NCI-H446 (cell line): ENCODE measurements at regions not wholly inside any gene's neighbourhood (a gene's known extent, or its start where the extent isn't known, plus 50 kb on each side); places are given as distances from the start of the nearest gene placed in this dataset.

Experiments used
- DNase-seq, 2 experiments: peaks; one replicate each; lab custom pipeline; 2025; lab: John Stamatoyannopoulos, UW

GRCh38 chr15:95281470-95281869, 1049.0 kb upstream of the NR2F2 start:
- no peak for DNase-seq

DNA sequence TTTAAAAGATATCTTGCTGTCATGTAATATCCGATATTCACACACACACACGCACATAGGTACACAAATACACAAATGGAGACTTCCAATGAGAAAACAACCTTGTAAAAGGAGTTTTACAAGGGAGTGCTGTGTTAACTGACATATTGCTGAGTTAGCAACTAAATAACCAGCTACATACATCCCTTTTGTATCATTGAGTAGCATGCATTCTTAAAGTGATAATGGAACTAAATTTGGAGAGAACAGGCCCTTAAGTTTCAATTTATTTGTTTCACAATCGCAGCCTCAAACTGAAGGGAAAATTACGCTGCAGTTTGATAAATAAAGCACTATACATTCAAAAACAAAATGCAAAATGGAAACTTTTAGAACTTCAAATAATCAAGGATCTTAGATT, 1046.0 kb upstream of the NR2F2 start:
- DNase-seq, result no peak

DNA sequence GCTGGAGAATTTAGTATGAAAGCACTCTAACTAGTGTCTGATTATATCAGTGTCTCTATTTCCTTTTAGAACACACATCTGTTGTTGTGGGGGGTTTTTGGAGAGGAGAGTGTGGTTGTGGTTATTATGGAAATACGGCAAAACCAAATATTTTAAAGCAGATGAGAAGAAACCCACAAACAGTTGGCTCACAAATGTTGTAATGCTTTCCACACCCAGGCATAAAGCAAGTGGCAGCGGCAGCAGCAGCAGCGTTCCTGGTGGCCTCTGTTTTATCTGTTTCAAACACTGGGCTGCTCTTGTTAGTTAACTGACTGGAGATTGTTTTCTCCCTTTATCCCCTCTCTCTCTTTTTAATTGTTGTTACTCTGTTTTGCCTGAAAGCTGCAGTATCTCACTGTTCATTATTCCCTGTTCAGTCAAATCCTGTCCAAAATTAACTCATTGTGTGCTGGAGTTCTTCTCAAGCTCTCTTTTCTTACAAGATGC, 1045.5 kb upstream of the NR2F2 start:
- DNase-seq, result no peak

DNA sequence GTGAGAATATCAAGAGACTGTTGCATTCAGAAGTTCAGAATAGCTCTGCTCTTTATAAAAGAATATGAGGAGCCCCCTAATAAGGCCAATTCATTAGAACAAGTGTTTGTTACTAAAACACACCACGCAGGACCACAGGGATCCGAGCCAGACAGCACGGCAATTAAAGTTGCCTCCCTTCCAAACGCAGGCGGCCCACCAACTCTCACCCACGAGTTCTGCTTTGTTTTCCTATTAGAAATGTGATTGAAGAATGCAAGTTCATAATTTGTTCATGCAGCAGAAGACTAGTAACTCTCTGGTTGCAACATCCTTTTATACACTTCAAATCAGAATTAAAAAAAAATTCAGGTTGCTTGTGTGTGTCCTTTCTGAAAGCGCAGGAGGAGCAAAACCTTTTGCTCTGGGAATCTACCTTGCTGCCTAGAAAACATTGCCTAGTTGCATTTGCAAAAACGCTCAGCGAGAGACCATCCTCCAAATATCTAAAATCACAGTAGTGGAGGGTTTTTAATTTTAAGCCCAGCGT, 1044.1 kb upstream of the NR2F2 start:
- DNase-seq, result no peak

GRCh38 chr15:95287720-95288103, 1042.8 kb upstream of the NR2F2 start:
- no peak for DNase-seq

GRCh38 chr15:95288626-95289025, 1041.9 kb upstream of the NR2F2 start:
- no peak for DNase-seq

DNA sequence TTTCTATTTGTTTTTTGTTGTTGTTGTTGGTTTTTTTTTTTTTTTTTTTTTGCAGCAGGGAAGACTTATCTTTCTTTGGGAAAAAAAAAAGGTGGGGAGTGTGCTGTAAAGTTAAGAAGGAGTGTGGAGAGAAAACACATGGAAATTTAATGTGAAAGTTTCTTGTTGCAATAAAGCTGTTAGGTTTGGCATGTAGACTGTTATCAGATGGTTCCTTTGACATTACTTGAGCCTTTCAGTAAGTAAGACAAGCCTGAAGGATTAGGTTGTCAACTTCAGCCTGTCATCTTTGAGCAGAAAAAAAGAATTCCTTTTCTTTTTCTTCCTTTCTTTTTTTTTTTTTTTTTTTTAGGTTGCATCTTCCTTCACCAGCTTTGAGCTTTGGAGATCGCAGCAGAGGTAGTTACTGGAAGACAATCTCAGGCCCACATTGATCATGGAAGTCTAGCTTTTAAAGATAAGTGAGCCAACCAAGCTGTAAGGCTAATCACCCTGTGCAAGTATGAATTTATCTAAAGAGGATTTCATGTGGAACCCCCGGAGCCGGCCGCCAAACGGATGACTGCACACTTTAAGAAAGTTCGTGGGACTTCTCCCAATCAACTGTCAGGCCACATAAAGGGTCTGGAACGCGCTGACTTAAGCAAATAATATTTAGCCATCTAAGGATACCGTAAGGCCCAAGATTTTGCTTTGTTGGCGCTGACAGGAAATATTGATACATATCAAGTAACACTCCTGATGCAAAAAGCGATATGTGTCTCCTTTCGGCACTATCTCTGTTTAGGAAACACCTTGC, 1040.1 kb upstream of the NR2F2 start:
- DNase-seq, result no peak

DNA sequence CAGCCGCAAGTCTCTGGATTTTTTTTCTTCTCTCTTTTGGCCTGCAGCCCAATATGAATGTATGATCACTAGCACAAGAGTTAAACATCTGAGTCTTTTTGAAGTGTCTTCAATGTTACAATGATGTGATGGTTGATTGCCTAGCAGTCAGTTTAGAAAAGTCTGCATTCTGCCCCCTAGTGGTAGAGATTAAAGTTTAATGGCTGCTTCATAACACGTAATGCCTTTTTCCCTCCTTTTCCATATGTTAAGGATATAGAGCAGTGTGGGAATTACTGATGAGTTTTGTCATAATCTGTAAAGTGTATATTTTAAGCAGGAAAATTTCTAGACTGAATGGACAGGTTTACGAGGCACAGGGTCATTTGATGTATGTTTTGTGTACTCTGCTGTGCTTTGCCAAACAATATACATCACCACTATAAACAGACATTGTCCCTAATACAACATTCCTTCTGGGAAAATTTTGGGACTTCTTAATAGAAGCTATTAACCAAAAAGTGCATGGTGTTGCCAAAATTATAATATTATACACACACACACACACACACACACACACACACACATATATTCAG, 1038.5 kb upstream of the NR2F2 start:
- peak in 1 of 2 experiments; percentile 7 for DNase-seq

DNA sequence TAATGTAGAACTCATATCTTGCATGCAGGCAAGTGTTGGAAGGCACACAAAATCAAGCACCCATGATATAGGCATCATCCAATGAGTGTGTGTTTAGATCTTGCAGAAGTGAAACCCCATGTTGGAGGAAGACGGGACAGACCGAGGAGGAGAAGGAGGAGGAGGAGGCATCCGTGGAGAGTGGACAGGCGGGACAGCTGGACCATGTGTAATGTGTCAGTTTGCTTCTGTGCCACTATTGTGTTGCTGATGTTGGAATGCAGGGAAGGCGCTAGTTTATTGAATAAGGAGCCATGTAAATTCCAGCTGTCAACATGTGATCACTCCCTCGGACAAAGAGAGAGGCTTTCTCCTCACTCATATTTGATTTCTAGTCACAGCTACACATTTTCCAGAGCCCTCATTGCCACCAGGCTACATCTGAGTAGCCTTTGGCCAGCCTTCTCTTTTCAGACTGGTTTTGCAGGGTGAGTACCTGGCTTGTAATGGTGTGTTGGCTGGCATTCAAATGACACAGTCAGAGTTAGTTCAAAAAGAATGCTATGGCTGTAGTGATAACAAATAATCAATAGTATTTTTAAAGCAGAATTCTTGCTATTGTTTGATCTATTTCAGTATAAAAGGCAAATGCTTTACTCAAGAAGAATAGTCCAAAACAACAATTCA, 1037.6 kb upstream of the NR2F2 start:
- DNase-seq, result no peak

DNA sequence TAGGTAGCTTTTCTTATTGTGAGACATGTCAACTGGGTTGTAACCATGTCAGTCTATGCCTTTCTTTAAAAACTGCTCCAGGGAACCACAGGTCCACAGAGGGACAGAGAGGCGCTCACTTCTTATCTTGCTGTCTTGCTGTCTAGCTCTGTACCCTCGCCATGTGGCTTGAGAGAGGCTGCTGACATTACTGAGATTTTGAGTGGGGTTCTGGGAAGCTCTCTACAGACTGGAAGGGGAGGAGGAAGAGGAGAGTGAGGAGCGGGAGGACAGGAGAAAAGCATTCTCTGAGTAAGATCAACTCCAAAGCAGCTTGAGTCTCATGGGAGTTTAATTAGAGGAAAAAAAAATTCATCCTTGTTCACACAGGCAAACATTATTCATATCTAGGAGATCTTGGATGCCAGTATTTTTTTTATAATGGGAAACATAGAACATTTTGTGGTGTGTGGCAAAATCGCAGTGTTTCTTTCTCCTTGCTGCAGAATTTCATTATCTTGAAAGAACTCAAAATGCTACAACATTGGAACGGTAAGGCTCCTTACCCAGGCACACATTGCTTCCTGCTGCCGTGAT, 1037.0 kb upstream of the NR2F2 start:
- no peak for DNase-seq

DNA sequence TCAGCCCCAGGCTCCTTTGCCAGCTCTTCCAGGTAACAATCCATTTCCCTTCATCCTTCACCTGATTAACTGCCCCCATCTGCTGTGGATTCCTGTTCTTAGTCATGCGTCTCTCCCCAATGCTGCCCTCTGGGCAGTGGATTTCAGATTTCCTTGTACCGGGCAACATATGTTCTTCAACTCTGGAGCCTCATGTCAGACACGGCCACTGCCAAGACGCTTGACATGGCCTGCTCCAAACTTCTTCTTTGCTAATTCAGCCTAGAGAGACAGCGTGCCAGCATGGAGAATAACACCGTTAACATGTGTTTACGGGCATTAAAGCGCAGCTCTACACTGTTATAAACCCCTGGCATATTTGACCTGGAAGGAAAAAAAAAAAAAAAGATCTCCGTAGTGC, 1035.1 kb upstream of the NR2F2 start:
- DNase-seq, result no peak

- DNase-seq, result no peak
These were observed 1034.4 kb upstream of the NR2F2 start for GRCh38 chr15:95295896-95296625.

- no peak for DNase-seq
These were observed 1033.9 kb upstream of the NR2F2 start for GRCh38 chr15:95296643-95297042.

GRCh38 chr15:95298729-95299128, 1031.8 kb upstream of the NR2F2 start:
- no peak for DNase-seq

- DNase-seq, result no peak
These were observed 1029.5 kb upstream of the NR2F2 start for GRCh38 chr15:95300958-95301357.

GRCh38 chr15:95302206-95302605, 1028.3 kb upstream of the NR2F2 start:
- DNase-seq, result no peak

- DNase-seq, result no peak
These were observed 1027.7 kb upstream of the NR2F2 start for GRCh38 chr15:95302809-95303208.

DNA sequence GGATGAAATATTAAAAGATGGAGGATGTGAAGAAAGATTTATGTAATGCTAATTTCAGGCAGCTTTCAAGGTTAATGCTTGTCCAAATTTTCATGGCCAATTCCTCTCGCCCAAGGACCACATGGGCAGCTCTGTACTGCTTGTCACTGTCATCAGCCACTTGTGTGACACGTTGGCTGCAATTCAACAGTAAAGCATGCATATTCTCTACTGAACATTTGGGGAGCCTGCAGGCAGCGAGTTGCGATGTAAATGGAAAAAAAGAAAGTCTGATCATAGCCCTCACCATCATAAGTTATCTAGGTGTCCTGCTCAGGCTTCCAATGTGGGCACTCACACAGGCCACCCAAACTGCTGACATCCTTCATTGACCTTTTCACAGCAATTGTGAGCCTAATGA, 1026.8 kb upstream of the NR2F2 start:
- DNase-seq, result no peak

DNA sequence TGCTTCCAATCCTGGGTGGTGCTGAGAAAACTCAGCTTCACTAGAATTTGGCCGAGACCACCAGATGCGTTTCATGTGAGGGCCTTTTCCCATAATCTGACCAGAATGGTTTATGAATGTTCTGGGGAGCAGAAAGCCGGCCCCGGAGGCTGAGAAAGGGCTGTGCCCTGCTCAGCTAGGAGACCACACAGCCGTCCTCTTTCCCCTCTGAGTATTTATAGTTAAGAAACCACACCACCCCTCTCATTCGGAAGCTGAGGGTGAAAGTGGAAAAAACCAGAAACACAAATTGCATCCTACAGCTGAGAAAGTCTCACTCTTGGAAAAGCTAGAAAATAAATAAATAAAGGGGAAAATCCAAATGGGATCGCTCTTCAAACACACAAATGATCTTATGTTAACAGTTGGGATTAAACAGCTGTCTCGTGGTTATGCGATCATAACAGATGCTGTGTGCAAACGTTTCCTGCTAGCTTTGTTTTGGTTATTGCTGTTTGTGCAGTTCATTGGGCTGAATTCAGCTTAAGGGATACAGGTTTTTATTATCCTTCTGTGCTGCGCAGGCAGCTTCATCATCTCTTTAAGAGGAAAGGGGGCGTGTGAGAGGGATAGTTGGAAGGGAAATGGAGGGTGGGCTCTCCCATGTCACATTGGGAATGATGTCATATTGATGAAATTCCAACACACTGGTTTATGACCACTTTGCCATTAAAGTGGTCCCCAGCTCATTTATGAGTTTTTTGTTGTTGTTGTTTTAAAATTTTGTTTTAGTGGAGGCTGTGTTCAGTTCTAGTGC, 1026.2 kb upstream of the NR2F2 start:
- DNase-seq, result no peak

DNA sequence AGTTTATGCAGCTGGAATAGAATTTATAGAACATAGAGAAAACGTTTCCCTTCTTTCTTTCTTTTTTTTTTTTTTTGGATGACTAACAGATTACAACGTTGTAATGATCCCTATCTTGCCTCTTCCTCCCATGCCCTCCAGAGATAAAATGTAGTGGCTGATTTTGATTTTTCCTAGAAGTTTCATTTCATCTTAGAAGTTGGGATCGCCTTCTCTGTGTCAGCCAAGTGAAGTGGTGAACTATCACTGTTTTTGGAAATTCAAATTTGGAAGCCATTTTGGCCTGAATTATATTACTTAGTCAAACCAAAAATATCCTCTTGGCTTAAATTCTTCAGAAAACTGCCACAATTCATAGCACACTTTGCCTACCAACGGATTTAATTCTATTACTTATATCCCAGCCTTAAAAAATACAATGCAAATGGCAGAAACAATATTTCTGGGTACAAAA, 1025.5 kb upstream of the NR2F2 start:
- no peak for DNase-seq

- no peak for DNase-seq
These were observed 1023.4 kb upstream of the NR2F2 start for GRCh38 chr15:95307115-95307514.
